Cerebellar cortex (tissue), 1 donor: ENCODE measurements at regions not wholly inside any gene's neighbourhood (a gene's known extent, or its start where the extent isn't known, plus 50 kb on each side); places are given as distances from the start of the nearest gene placed in this dataset.

Experiments used
- DNase-seq: peaks from one replicate; pipeline ENCODE4 v3.0.0-alpha.2; 2015; ENCODE audit warnings: low spot score

- no peak for DNase-seq
Measured at GRCh38 chr6:40973304-40973703, 65.7 kb downstream of the UNC5CL start.

GRCh38 chr6:40972814-40973213, 66.2 kb downstream of the UNC5CL start:
- no peak for DNase-seq

- DNase-seq: no peak
Measured at GRCh38 chr6:40972190-40972589, 66.8 kb downstream of the UNC5CL start.

GRCh38 chr6:40968620-40969164, 70.3 kb downstream of the UNC5CL start:
- DNase-seq: no peak

- DNase-seq: no peak
Measured at GRCh38 chr6:40966860-40967259, 72.2 kb downstream of the UNC5CL start.

DNA sequence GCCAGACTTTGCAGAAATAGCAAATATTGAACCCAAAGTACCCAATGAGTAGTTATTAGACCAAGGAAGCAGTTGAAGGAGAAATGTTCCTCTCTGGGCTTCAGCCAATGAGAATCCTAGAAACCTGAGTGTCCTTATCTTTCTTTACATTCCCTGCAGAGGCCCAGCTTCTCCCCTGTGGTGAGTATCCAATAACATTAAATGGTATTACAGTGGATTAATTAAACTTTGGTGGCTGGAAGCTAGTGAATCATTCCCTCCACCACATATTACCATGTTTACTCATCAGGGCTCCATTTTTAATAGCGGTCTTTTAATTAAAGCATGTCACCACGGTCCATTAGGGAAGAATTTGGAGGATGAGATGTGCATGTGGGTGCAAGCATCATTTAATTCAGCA, 74.0 kb downstream of the UNC5CL start:
- DNase-seq: no peak

GRCh38 chr6:40963019-40963418, 76.0 kb downstream of the UNC5CL start:
- DNase-seq: no peak

DNA sequence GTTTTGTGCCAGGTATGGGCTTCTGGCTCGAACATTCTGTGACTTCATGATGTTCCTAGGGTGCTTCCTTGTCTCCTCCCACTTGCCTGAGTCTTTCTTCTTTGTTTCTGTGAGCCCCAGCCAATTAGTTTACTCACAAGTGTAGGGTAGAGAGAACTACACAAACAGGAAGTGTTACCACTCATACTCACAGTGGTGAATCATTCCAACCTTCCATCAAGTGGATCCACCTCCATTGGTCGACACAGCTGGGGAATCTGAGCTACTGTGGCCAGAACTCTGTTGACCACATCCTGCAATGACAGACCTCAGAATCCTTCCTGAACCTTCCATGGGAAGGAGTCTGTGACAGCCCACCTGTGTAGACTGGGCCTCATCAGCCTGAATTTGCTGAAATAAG, 76.8 kb downstream of the UNC5CL start:
- no peak for DNase-seq

DNA sequence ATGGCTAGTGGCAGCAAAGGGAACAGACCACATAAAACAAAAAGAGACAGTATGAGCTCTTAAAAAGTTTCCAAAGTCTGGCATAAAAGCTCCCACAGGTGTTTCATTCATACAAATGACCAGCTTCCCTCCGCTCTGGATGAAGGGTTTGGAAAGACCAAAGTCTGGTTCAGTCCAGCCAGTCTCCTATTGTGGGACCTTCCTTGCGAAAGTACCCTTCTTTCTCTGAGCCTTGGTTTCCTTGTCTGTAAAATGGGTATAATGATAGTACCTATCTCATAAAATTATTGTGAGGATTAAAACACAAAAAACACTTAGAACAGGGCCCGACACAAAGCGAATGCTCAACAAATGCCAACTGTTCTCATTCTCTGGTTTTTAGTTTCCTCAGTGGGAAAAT, 77.2 kb downstream of the UNC5CL start:
- DNase-seq: no peak

GRCh38 chr6:40960742-40961430, 78.1 kb downstream of the UNC5CL start:
- DNase-seq: no peak

DNA sequence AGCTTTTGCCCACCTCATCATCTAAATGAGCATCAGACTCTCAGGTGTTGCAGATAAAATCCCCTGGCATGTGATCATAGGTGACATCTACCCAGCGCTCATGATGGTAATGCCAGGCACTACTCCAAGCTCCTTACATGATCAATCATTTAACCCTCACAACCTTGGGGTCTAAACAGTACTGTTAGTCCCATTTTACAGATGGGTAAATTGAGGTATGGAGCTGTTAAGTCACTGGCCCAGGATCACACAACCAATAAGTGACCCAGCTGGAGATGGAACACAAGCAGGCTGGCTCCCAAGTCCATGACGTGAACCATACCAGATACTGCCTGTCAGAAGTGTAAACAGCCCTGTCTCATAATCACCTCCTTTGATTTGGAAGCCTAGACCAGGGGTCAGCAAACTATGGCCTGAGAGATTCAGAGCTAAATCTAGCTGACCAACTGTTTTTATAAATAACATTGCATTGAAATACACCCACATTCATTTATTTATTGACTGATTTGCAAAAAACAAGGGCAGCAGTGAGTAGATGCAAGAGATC, 79.2 kb downstream of the UNC5CL start:
- DNase-seq: no peak

DNA sequence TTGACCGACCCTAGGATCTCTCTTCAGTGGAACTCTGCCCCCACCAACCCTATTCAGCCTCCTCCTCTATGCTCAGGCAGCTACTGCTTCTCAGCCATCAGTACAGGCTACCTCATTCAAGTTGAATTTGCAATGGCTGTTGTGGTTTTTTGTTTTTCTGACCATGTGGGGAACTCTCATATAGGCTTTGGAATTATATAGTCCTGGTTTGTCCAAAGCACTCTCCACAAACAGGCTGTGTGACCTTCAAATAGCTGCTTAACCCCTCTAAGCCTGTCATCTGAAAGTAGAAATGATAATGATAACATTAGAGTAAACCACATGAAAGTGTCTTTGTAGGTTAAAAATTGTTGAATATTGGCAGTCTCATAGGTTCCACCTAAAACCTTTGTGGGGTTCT, 80.3 kb downstream of the UNC5CL start:
- no peak for DNase-seq

DNA sequence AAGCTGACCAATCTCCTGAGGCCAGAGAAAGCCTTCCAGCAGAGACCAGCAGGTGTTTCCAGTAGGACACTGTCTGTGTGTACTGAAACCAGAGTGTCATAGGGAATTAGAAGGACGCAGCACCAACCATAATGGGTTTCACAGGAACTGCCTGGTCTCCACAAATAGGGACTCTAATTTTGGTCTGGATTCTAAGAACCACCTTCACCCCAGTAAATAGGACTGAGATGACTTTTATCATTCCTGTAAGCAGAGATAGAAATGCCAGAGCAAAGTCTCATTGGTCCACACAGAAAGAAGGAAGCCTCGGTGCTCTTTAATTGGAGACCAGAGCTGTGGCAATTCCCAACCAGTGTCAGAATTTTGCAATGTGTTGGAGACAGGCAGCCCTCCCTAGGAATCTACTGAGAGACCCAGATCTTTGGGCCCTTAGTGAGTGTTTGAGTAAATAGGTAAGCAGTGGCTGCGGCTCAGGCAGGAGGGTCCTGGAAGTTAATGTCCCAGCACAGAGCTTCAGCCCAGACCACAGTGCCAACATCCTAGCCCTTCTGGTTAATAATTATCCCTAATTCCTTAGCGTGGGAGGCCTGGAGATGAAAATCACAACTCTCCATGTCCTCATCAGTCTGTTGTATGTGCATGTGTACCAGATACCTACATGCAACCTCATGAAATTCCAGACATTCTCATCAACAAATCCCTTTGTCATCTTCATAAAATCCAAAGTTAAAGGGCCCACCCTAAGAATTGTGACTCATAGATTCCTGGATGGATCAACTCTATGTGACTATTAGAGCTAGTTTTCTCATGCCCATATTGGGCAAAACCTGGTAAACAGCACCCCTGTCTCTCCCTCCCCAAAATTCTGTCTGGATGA, 81.2 kb downstream of the UNC5CL start:
- DNase-seq: no peak

DNA sequence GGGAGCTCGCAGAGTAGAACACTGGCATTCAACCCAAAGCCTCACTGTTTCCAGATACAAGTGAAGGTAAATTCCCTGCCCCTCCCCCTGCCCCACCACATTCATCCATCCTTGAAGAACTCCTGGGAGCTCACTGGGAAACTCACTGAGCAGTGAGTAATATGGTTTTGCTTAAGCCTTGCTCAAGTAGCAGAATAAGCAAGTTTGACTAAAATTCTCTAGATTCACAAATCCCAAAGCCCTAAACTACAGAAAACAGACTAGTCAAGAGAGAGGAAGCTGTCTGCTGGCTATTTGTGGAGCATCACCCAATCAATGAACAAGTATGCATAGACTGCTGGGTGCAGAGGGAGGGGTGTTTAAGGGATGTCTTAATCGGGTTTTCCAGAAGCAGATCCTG, 82.1 kb downstream of the UNC5CL start:
- DNase-seq: no peak

- DNase-seq: no peak
Measured at GRCh38 chr6:40955178-40955545, 83.9 kb downstream of the UNC5CL start.

DNA sequence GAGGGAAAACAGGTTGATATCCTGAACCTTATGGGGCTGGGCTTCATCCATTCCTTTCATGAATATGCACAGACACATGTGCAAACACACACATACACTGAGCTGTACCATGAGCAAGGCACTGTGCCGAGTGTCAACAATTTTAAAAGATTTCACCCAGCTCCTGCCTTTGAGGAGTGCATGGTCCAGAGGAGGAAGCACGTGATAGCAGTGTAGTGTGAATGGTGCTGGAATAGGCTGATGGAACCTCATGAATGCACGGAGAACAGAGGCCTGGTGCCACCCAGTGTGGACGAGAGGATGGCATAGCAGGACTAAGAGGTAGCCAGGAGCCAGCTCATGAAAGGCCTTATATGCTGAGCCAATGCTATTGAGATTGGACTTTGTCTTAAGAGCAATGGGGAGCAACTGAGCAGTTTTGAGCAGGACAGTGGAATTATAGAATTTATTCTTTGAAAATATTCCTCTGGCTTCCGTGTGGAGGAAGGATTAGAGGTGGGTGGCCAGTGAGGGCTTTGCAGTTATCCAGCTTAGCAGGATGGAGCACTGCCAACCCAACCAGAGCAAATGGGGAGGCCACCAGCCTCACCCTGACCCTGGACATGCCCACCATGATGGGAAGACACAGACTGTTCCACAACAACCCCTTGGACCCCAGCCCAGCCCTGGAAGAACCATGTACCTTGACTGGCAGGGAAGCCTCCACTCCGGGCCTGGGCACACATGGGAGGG, 84.4 kb downstream of the UNC5CL start:
- DNase-seq: no peak

DNA sequence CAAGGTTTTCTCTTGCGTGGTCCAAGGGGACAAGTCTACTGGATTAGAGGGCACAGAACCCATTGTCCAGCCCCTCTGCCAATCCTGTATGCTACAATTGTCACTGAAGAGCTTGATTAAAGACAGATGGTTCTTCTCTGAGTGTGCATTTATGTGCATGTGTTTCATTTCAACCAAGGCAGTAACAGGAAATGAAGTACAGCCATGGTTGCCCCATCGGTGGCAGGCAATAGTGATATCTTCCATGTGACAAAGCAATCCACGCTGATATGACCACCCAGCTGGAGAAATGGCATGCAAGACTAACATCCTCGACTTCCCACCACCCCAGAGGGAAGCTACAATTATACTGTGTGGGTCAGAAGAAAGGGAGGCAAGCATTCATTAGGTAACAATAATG, 85.5 kb downstream of the UNC5CL start:
- DNase-seq: no peak

DNA sequence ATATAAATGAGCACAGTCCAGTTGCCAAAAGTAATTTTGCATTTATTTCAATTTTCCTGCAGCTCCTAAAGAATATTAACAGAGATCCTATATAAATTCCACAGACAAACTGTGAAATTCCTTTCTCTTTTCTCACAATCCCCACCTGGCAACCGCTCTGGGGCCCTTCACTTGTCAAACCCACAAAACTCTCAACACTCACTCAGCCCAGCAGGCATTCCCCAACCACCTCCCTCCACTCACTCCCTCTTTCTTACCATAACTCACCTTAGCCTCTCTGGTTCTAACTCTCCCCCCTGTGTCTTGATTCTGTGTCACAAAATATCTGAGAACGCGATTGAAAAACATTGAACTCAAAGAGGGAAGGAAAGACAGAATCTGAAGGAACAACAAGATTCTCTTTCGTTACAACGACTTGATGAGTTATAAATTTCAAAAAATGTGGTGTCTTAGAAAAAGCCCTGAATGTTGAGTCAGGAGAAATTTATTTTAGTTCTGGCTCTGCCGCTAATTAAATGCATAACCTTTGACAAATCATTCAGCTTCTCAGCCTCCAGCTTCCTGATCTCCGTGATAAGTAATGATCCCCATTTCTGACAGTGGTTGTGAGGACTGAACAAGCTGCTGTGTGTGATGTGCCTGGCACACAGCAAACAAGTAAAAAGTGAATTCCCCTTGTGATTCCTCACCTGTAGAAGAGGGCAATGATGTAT, 87.9 kb downstream of the UNC5CL start:
- no peak for DNase-seq

DNA sequence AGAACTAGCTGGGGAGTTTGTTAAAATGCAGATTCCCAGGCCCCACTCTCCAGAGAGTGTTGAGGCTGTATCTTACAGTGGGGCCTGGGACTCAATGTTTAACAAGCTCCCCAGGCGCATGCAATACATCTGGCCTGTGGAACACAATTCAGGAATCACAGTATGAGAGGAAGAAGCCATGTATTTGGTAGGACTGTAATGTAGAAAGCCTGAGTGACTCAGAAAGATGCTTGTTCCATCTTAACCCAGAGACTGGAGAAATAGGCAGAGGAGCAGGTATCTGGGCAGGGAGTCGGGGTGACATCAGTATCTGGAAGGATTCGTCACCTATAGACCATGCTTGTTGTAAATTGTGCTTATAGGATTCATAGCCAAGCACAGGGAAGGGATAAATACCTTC, 90.5 kb downstream of the UNC5CL start:
- DNase-seq: no peak

GRCh38 chr6:40947876-40948526, 91.0 kb downstream of the UNC5CL start:
- no peak for DNase-seq

DNA sequence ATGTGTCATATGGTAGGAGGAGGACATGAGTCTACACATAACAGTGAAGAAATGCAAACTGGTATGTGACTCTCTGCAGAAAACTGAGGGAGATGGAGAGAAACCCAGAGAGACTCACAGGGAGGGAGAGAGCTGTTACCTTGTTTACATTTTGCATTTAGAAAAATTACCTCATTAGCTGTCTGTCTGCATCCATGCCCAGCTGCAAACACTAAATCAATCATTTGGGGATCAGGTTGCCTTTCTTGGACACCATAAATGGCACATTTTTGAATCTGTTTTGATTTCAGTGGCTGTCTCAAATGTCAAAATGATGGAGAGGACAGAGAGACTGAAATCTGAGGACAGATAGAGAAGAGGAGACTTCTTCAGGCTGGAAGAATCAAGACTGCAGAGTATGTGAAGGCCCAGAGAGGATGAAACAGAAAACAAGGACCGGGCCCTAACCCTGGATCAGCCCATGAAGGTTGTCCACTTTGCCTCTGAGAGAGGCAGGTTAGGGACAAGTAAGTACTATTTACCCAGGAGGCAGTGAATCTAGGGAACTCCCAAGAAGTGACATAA, 92.2 kb downstream of the UNC5CL start:
- DNase-seq: no peak
